Mesenchymal stem cell (in vitro differentiated cells and primary cell): ENCODE measurements at regions not wholly inside any gene's neighbourhood (a gene's known extent, or its start where the extent isn't known, plus 50 kb on each side); places are given as distances from the start of the nearest gene placed in this dataset.

Experiments
- DNase-seq: peaks from one replicate; pipeline ENCODE4 v3.0.0-alpha.2; 2013
- H2AFZ ChIP-seq: one replicate; pipeline ENCODE4 v1.6.1; 2013; ENCODE audit warnings: low read depth, mild to moderate bottlenecking, control low read depth, inconsistent platforms, low read length, moderate library complexity
- H2AK5ac ChIP-seq: 2 replicates; pipeline ENCODE4 v1.6.1; 2013; ENCODE audit warnings: low read length, moderate library complexity, mild to moderate bottlenecking, inconsistent platforms; ENCODE audit not compliant: severe bottlenecking
- H2BK120ac ChIP-seq: one replicate; pipeline ENCODE4 v1.6.1; 2013; ENCODE audit warnings: low read depth, mild to moderate bottlenecking, inconsistent platforms, low read length, moderate library complexity
- H2BK12ac ChIP-seq, 2 experiments: one replicate each; pipeline ENCODE4 v1.6.1; 2013; ENCODE audit warnings: inconsistent platforms in 2 of 2, low read length in 2 of 2, mild to moderate bottlenecking in 2 of 2, moderate library complexity in 2 of 2, control low read depth in 1 of 2
- H2BK15ac ChIP-seq: one replicate; pipeline ENCODE4 v1.6.1; 2013; ENCODE audit warnings: mild to moderate bottlenecking, low read depth, inconsistent platforms; ENCODE audit not compliant: poor library complexity, severe bottlenecking
- H2BK5ac ChIP-seq: 2 replicates; pipeline ENCODE4 v1.6.1; 2013; ENCODE audit warnings: low read depth, mild to moderate bottlenecking, low read length, control low read depth, inconsistent platforms; ENCODE audit not compliant: poor library complexity, severe bottlenecking
- H3K14ac ChIP-seq, 2 experiments: one replicate each; pipeline ENCODE4 v1.6.1; 2013; ENCODE audit warnings: inconsistent platforms in 2 of 2, low read length in 2 of 2, control low read depth in 1 of 2, mild to moderate bottlenecking in 1 of 2, moderate library complexity in 1 of 2
- H3K18ac ChIP-seq, 2 experiments: one replicate each; pipeline ENCODE4 v1.6.1; 2013; ENCODE audit warnings: inconsistent platforms in 2 of 2, low read length in 2 of 2, control low read depth in 1 of 2, low read depth in 1 of 2, mild to moderate bottlenecking in 1 of 2
- H3K23ac ChIP-seq, 2 experiments: one replicate each; pipeline ENCODE4 v1.6.1; 2013; ENCODE audit warnings: inconsistent platforms in 2 of 2, low read length in 2 of 2, mild to moderate bottlenecking in 2 of 2, moderate library complexity in 2 of 2, control low read depth in 1 of 2
- H3K27ac ChIP-seq: 2 replicates; pipeline ENCODE4 v1.5.1; 2013; ENCODE audit warnings: mild to moderate bottlenecking, moderate library complexity, low read length, control low read depth, inconsistent platforms; ENCODE audit not compliant: poor library complexity, severe bottlenecking
- H3K27me3 ChIP-seq, 2 experiments: 2 replicates each; pipeline versions ENCODE4 v1.6.1 to v1.7.0; 2013; ENCODE audit warnings: low read length in 2 of 2, mild to moderate bottlenecking in 2 of 2, moderate library complexity in 2 of 2, control low read depth in 1 of 2, inconsistent platforms in 1 of 2; ENCODE audit not compliant: control insufficient read depth in 1 of 2, insufficient read depth in 1 of 2
- H3K36me3 ChIP-seq, 2 experiments: 2 replicates each; pipeline versions ENCODE4 v1.6.1 to v1.7.0; 2013; ENCODE audit warnings: low read length in 2 of 2, control low read depth in 1 of 2, inconsistent platforms in 1 of 2, low read depth in 1 of 2, mild to moderate bottlenecking in 1 of 2; ENCODE audit not compliant: insufficient read depth in 2 of 2, control insufficient read depth in 1 of 2
- H3K4ac ChIP-seq, 2 experiments: one replicate each; pipeline ENCODE4 v1.6.1; 2013; ENCODE audit warnings: inconsistent platforms in 2 of 2, low read length in 2 of 2, mild to moderate bottlenecking in 2 of 2, moderate library complexity in 2 of 2, control low read depth in 1 of 2, low read depth in 1 of 2
- H3K4me1 ChIP-seq: 2 replicates; pipeline ENCODE4 v1.6.1; 2013; ENCODE audit warnings: low read depth, low read length, control low read depth; ENCODE audit not compliant: control insufficient read depth, insufficient read depth
- H3K4me2 ChIP-seq: 2 replicates; pipeline ENCODE4 v1.6.1; 2013; ENCODE audit warnings: low read length, mild to moderate bottlenecking, inconsistent platforms; ENCODE audit not compliant: poor library complexity, severe bottlenecking
- H3K4me3 ChIP-seq, 2 experiments: 2 replicates each; pipeline versions ENCODE4 v1.5.1 to v1.7.0; 2013; ENCODE audit warnings: low read length in 2 of 2, mild to moderate bottlenecking in 2 of 2, control low read depth in 1 of 2, low read depth in 1 of 2; ENCODE audit not compliant: insufficient read depth in 1 of 2
- H3K79me1 ChIP-seq: replicated peaks from 2 replicates; pipeline ENCODE4 v1.6.1; 2013; ENCODE audit warnings: mild to moderate bottlenecking, control low read depth, low read length, inconsistent platforms; ENCODE audit not compliant: poor library complexity, severe bottlenecking
- H3K9ac ChIP-seq: 2 replicates; pipeline ENCODE4 v1.7.0; 2013; ENCODE audit warnings: mild to moderate bottlenecking, low read length, moderate library complexity
- H3K9me3 ChIP-seq: 2 replicates; pipeline ENCODE4 v1.7.0; 2013; ENCODE audit warnings: mild to moderate bottlenecking, low read length; ENCODE audit not compliant: control insufficient read depth
- H4K8ac ChIP-seq: one replicate; pipeline ENCODE4 v1.6.1; 2013; ENCODE audit warnings: inconsistent platforms, mild to moderate bottlenecking, low read length, moderate library complexity
- H4K91ac ChIP-seq: one replicate; pipeline ENCODE4 v1.6.1; 2013; ENCODE audit warnings: mild to moderate bottlenecking, low read length, inconsistent platforms
- WGBS: methylation state at CpG from one replicate; pipeline ENCODE4 v1.1.7; 2013; ENCODE audit warnings: mixed read lengths; 5-methylcytosine and 5-hydroxymethylcytosine counted together

DNA sequence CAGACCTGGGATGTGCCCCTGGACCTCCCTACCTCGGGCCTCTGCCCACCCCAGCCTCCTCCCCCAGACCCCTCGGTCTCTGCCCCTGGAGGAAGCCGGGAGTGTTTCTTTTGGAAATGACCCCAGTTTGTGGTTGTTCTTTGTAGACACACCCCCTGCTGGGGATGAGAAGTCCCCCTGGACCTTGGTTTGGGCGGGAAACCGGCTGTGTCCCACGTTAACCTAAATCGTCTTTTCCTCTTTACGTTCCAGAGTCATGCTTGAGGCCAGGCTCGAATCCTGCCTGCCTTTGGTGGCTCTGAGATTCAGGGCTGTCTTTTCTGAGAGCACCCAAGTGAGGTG is 116.6 kb downstream of the METRNL start:
- no peak overlapping the region for H2BK5ac ChIP-seq
- no peak overlapping the region for H3K23ac ChIP-seq
- peak overlapping the region; percentile 78 for H3K9ac ChIP-seq
- H3K27ac ChIP-seq: no peak overlapping the region
- H3K18ac ChIP-seq: no peak overlapping the region
- H3K14ac ChIP-seq: no peak overlapping the region
- H3K4me3 ChIP-seq: peak overlapping the region in 1 of 2 experiments; percentile 42
- no peaks in the 10 kb centered on the region for H3K79me1 ChIP-seq
- H3K27me3 ChIP-seq: no peaks in the 10 kb centered on the region
- no peaks in the 10 kb centered on the region for H3K9me3 ChIP-seq
- H4K8ac ChIP-seq: no peak overlapping the region
- H2AK5ac ChIP-seq: peak overlapping the region; percentile 93
- no peak for DNase-seq
- no peak overlapping the region for H2BK120ac ChIP-seq
- H2AFZ ChIP-seq: no peak overlapping the region
- H3K4me1 ChIP-seq: peaks cover 38% of the 10 kb centered on the region
- H2BK15ac ChIP-seq: no peak overlapping the region
- no peaks in the 10 kb centered on the region for H3K36me3 ChIP-seq
- no peak overlapping the region for H4K91ac ChIP-seq
- WGBS: 90% methylated on average over 8 of the region's 9 CpGs
- H3K4me2 ChIP-seq: no peak overlapping the region
- no peak overlapping the region for H3K4ac ChIP-seq
- H2BK12ac ChIP-seq: no peak overlapping the region

DNA sequence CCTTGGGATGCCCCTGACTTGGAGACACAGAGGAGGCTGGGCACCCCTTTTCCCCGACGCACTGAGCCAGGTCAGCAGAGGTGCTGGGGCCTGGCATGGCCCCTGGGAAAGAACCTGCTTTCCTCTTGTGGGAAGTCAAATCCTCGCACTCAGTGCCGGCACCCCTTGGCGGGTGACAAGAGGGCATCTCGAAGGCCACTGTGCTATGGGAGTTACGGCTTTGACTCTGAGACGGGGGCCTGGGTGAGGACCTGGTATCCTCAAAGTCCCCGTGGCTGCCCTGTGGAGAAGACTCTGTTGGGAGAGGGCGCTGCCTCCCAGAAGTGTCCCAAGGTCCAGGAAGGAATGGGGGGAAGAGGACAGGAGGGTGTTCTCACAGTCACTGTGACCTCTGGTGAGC is 117.0 kb downstream of the METRNL start:
- H3K18ac ChIP-seq: no peak overlapping the region
- peak overlapping the region; percentile 72 for H2AK5ac ChIP-seq
- H2AFZ ChIP-seq: no peak overlapping the region
- H2BK12ac ChIP-seq: no peak overlapping the region
- H3K14ac ChIP-seq: no peak overlapping the region
- 90% methylated on average over 10 of the region's 10 CpGs for WGBS
- peak overlapping the region in 1 of 2 experiments; percentile 42 for H3K4me3 ChIP-seq
- no peak overlapping the region for H2BK120ac ChIP-seq
- H2BK5ac ChIP-seq: no peak overlapping the region
- H3K79me1 ChIP-seq: no peaks in the 10 kb centered on the region
- H4K8ac ChIP-seq: no peak overlapping the region
- no peak overlapping the region for H3K27ac ChIP-seq
- H4K91ac ChIP-seq: no peak overlapping the region
- no peak for DNase-seq
- peak overlapping the region; percentile 78 for H3K9ac ChIP-seq
- H2BK15ac ChIP-seq: no peak overlapping the region
- no peak overlapping the region for H3K4me2 ChIP-seq
- H3K23ac ChIP-seq: no peak overlapping the region
- H3K4me1 ChIP-seq: peaks cover 37% of the 10 kb centered on the region
- no peaks in the 10 kb centered on the region for H3K36me3 ChIP-seq
- H3K4ac ChIP-seq: no peak overlapping the region
- no peaks in the 10 kb centered on the region for H3K27me3 ChIP-seq
- no peaks in the 10 kb centered on the region for H3K9me3 ChIP-seq

DNA sequence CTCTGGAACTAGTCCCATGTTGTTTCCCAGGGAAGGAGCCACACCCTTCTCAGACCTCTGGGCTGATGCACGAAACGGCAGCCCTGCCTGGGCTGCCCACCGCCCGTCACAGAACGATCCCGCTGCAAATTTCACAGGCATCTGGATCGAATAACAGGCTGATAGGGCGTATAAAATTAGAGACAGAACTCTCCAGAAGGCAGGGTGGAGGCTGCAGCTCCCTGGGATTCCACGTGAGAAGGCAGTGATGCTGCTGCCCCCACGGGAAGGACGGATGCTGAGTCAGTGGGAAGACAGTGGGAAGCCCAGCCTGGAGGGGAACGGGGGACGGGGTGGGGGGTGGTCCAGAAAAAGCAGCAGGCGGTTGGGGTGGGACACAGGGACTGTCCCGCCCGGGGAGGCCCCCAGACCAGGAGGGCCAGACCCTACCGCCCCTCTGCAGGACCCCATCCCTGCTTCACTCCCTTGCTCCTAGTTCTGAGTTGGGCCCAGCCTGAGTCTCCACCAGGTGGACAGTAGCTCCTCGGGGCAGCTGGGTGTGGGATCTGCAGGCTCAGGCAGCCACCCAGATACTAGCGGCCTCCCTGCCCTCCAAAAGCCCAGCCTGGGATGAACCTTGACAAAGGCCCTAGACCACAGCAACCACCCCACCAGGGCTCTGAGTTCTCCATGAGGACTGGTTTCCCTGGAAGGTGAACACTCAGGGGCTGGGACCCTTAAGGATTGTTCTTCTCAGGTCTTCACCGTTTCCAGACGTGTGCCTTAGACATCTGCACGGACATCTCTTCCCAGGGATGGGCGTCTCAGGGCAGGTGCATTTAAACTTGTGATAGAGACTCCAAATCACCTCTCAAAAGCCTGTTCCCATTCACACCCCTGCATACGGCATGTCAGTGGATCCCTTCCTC is 117.8 kb downstream of the METRNL start:
- no peak overlapping the region for H4K8ac ChIP-seq
- 90% methylated on average over 19 of the region's 24 CpGs for WGBS
- H2BK15ac ChIP-seq: no peak overlapping the region
- H3K79me1 ChIP-seq: no peaks in the 10 kb centered on the region
- H2BK5ac ChIP-seq: no peak overlapping the region
- no peaks in the 10 kb centered on the region for H3K36me3 ChIP-seq
- no peak overlapping the region for H2AFZ ChIP-seq
- no peak overlapping the region for H3K14ac ChIP-seq
- H3K4me2 ChIP-seq: no peak overlapping the region
- H3K27me3 ChIP-seq: no peaks in the 10 kb centered on the region
- H2BK120ac ChIP-seq: no peak overlapping the region
- no peak overlapping the region for H3K27ac ChIP-seq
- no peak overlapping the region for H2AK5ac ChIP-seq
- H3K23ac ChIP-seq: no peak overlapping the region
- H3K4ac ChIP-seq: no peak overlapping the region
- H3K4me3 ChIP-seq: no peak overlapping the region
- no peaks in the 10 kb centered on the region for H3K9me3 ChIP-seq
- no peak overlapping the region for H2BK12ac ChIP-seq
- no peak overlapping the region for H4K91ac ChIP-seq
- DNase-seq: no peak
- peak overlapping the region; percentile 57 for H3K9ac ChIP-seq
- H3K4me1 ChIP-seq: peaks cover 36% of the 10 kb centered on the region
- H3K18ac ChIP-seq: no peak overlapping the region

GRCh38 chr17:83198366-83199341 is 119.2 kb downstream of the METRNL start:
- H3K27me3 ChIP-seq: no peaks in the 10 kb centered on the region
- no peaks in the 10 kb centered on the region for H3K36me3 ChIP-seq
- no peak overlapping the region for H2BK15ac ChIP-seq
- H4K91ac ChIP-seq: no peak overlapping the region
- H3K4me2 ChIP-seq: no peak overlapping the region
- H2AFZ ChIP-seq: no peak overlapping the region
- H2BK120ac ChIP-seq: no peak overlapping the region
- H3K79me1 ChIP-seq: no peaks in the 10 kb centered on the region
- H2BK12ac ChIP-seq: no peak overlapping the region
- H3K9ac ChIP-seq: peak overlapping the region; percentile 85
- no peak overlapping the region for H3K27ac ChIP-seq
- H3K4me3 ChIP-seq: no peak overlapping the region
- H2BK5ac ChIP-seq: no peak overlapping the region
- H3K4ac ChIP-seq: no peak overlapping the region
- H3K9me3 ChIP-seq: no peaks in the 10 kb centered on the region
- no peak overlapping the region for H3K18ac ChIP-seq
- no peak overlapping the region for H3K23ac ChIP-seq
- no peak overlapping the region for H4K8ac ChIP-seq
- no peak for DNase-seq
- peaks cover 44% of the 10 kb centered on the region for H3K4me1 ChIP-seq
- H2AK5ac ChIP-seq: no peak overlapping the region
- no peak overlapping the region for H3K14ac ChIP-seq
- WGBS: 85% methylated on average over 20 of the region's 27 CpGs
